CD4-positive, alpha-beta T cell treated with Interleukin-6 at 100 ng/mL for 8 hours (primary cell): ENCODE measurements at regions not wholly inside any gene's neighbourhood (a gene's known extent, or its start where the extent isn't known, plus 50 kb on each side); places are given as distances from the start of the nearest gene placed in this dataset.

ENCODE experiments used
- DNase-seq: peaks from one replicate; pipeline ENCODE4 v3.0.0-alpha.2; 2020; ENCODE audit warnings: mixed read lengths, low spot score

DNA sequence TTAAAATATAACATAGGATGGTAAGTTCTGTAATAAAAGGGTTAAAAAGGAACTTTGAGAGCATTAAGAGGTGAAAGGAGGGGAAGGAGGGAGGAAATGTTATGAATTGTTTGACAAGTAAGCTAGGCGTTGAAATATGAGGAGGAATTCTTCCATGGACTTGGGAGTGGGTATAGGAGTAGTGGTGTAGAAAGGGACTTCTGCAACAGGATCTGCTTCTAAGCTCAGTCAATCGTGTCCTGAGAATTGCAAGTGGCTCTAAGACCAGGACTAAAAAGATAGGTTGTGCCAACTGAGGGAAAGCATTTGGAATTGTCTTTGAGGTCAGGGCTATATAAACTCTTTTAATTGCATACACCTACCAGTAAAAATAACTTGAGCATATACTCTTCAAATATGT is 74.1 kb upstream of the SLC38A2 start:
- DNase-seq, result no peak

DNA sequence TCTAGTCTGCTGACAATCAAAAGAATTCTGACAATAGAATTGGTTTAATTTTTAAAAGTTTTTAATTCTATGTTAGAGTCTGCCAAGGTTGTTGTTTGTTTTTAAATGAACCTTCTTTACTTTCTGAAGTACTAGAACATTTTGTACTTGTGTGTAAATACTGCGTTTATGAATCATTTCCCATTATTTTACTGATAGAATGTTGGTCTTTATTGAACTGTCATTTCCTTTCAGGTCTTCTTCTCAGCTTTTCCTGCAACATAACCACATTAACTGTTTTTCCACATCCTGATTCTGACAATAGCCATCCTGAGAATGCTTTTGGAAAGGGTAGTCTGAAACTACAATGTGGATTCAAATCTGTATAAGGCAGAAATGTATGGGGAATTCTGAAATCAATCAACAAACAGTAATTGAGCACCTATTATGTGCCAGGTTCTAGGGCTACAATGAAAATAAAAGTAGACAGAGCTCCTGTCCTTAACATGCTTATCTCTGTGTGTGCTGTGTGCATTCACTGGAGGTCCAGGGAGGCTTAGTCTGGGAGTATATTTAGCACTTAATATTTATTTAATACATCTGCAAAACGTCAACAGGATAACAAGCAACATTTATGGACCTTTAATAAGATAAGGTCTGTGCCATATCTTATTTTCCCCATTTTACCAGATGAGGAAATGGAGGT is 73.1 kb upstream of the SLC38A2 start:
- DNase-seq, result no peak

DNA sequence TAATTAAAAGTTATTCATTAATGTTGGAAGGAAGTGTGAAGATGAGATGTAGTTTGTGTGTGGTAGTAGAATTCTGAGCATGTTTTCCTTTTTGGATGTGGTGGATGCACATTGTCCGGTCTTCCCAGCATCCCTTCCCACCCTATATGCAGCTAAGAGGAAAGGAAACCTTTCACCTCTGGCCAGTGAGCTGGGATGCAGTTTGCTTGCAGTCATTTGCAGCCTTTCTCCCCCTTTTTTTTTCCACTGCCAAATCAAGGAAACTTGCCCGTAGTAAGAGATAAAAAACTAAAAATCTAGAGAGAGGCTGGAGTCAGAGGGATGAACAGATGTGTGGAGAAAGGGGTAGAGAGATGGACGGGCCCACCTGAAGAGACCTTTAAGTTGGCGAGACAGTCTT is 72.5 kb upstream of the SLC38A2 start:
- no peak for DNase-seq

DNA sequence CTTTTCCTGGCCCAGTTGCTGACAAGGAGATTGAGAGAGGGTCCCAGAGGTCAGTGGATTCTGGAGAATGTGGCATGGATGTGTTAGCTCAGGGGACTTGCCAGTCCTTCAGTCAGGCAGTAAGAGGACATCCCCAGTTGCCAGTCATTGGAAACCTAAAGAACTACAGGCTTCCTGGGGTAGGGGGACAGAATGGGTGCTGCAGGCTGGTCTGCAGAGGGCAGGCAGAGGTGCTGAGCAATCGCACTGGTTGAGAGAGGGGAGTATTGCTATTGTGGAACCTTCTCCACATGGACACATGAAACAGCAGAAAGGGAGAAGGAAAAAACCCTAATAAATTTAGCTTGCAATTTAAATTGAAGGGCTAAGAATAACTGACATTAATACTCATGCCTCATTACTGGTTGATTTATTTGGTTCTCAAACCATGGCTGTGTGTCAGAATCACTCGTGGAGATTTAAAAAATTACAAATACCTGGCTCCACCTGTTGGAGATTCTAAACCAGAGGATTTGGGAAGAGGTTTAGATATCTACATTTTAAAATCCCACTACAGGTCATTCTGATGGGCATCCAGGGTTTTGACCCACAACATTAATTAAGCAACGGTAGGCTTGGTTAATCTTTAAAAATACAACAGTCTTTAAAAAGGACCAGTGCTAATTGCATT is 71.2 kb upstream of the SLC38A2 start:
- no peak for DNase-seq

DNA sequence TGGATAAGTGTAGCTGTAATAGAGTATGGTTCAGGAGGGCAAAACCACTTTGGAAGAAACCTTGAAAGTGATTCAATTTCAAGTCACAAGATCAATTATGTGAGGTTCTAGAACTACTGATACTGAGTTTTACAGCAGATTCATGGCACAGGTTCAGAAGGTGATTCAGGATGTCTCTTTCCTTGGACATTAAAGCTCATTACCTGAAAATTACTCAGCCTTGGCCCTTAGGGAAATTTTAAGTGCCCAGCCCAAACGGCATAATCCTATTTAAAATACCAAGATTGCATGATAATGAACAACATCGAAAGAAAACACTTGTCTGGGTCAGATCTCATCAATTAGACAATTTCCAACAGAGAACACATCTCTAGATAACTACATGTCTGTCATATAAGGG is 70.2 kb upstream of the SLC38A2 start:
- DNase-seq, result no peak

DNA sequence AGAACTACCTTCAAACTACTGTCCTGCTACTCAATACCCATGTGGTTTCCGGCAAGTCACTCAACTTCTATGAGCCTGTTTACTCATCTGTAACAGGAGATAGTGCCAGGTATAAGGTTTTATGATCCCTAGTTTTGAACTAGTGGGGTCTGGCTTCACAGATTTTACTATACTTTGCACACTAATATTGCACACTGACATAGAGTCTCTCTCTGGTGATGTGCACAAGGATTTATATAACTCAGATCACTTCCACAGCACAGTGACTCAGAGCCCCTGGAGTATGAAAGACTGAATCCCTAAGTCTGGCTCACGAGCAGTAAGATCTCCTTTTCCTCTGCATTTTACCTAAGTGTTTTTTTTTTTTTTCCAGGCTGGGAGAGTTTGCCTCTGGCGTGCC is 69.7 kb upstream of the SLC38A2 start:
- DNase-seq, result no peak

DNA sequence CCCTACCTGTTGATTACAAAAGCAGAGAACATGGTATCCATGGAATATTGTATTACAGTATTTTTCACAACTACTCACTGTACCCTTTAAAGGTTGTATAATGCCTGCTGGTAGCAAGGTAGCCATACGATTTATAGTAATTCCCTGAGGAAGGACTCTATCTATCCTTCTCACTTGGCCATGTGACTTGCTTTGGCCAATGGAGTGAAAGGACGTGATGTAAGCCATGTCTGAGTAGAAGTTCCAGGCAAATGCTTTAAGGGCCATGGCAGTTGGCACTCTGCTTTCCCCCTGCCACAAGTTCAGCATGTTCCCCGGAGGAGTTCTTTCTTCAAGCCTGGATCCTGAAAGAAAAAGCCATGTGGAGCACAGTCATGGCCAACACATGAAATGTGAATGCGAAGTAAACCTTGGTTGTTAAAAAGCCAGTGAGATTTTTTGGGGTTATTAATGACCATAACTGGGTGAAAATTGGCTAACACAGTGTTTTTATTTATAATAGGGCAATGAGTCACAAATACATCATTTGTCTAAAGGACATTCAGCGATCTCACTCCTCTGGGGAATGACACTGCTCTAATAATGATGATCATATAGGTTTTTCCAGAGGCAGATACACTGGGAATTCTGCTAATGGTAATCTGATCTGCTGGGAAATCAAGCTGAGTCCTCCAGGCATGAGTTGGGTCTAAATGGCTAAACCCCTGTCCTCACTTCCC is 67.4 kb upstream of the SLC38A2 start:
- no peak for DNase-seq

DNA sequence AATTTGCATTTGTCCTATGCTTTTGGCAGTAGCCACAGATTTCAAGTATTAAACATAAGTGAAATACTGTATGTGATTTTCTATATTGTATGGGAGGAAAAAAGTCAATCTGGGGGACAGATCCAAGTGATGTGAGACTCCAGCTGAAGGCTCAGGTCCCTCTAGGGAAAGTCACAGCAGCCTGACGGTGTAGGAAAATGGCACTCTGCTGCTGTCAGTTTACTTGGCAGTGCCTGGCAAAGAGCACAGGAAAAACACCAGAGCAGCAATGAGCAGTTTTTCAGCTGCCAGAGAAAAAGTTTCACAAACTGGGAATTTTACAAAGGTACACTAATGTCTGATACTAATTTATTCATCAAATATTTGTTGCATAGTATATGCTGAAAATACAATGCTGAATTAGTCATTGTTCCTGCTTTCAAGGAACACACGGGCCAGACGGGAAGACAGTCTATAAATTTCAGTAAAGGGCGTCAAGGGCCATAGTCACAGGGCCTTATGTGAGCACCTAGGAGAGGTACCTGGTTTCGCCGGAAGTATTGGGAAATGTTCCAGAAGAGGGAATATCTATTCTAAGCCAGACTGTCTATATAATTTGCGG is 66.2 kb upstream of the SLC38A2 start:
- no peak for DNase-seq

DNA sequence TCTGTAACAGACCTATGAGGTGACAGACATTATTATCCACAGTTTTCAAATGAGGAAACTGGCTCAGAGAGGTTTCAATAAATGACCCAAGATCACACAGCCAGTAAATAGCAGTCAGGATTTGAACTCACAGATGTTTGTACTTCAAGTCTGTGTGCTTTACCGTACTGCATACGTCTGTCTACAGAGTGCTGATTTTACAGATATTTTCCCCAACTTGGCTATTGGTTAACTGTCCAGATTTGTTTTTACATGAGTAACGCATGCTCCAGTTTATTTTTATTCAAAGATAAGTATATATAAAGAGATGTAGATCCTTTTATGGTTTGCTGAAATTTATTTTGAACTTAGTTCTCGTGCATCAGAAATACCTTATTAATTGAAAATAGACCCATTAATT is 65.7 kb upstream of the SLC38A2 start:
- no peak for DNase-seq

DNA sequence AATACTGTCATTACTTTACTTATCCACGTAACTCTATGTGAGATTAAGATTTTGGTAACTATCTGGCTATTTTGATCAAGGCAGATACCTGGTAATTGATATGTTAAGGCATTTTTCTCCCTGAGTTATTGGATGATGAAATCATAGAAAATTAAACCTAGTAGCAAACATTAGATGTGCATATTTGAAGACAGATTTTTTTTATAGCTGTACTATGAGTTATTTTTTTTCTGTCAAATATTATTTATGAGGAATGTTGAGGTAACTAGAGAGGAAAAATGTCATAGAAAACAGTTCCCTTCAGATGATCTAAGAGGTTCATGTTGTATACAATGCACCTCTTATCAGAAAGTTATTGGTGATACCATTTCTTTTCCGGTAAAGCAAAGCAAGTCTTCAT is 64.9 kb upstream of the SLC38A2 start:
- no peak for DNase-seq

DNA sequence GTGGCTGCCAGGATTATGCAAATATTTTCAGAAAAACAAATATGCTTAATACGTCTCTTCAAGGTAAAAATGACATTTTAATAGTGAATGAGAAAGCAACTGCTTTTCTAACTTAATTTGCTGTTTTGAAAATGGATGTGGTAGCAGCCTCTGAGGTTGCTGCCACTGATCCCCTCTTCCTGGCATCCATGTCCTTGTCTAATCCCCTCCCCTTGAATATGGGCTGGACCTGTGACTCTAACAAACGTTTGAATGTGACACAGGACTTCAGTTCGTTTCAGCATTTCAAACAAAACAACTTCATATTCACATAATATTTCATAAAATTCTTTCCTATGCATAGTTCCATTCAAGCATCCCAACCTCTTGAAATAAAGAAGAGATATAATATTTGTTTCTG is 64.2 kb upstream of the SLC38A2 start:
- no peak for DNase-seq

DNA sequence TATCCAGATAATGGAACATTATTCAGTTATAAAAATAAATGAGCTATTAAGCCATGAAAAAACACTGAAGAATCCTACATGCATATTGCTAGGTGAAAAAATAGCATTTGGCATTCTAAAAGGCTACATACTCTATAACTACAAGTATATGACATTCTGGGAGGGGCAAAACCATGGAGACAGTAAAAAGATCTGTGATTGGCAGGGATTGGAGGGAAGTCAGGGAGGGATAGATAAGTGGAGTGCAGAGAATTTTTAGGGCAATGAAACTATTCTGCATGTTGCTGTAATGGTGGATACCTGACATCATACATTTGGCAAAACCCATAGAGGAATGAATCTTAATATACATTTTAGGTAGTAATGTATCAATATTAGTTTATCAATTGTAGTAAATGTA is 63.1 kb upstream of the SLC38A2 start:
- no peak for DNase-seq

DNA sequence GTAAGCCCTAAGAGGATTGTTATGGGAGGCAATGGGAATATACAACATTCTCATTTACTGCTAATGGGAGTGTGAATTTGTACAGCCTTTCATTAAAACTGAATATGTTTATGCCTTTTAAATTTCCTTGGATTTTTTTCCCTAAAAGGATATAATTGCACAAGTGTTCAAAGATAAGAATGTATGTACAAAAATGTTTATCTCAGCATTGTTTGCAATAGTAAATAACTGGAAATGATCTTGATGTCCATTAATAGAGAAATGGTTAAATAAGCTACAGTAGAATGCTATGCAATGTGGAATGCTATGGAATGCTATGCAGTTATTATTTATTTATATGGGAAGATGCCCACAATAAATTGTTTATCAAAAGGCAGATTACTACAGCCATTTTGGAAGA is 62.5 kb upstream of the SLC38A2 start:
- no peak for DNase-seq

DNA sequence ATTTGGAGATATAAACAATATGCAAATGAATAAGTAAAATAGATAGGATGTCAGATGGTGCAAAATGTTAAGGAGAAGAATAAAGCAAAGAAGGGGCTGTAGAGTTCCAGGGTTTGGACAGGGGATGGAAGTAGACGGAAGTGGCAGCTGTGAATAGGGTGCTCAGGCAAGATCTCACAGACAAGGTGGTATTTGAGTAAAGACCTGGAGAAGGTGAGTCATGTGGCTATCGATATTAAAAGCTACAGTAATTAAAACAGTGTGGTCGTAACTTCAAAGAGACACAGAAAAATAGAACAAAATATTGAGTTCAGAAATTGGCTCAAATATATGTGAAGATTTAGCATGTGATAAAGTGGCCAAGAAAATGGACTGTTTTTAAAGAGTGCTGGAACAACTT is 61.3 kb upstream of the SLC38A2 start:
- DNase-seq, result no peak

DNA sequence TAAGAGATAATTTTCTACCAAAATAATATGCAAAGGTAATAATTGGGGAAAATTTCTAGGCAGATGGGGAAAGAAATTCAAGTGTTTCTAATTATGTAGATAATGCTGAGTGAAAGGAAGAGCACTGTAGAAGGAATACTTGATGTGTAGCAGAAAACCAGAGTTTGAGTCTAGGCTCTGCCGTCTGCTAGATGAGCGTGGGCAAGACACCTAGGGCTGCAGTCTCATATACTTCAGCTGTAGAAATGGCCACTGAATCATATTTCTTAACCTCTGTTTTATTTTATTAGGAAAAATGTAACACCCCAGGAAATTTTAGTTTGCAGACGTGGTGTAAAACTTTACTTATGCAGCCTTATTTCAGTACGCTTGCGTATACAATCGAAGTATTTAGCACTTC is 59.8 kb upstream of the SLC38A2 start:
- DNase-seq, result no peak

DNA sequence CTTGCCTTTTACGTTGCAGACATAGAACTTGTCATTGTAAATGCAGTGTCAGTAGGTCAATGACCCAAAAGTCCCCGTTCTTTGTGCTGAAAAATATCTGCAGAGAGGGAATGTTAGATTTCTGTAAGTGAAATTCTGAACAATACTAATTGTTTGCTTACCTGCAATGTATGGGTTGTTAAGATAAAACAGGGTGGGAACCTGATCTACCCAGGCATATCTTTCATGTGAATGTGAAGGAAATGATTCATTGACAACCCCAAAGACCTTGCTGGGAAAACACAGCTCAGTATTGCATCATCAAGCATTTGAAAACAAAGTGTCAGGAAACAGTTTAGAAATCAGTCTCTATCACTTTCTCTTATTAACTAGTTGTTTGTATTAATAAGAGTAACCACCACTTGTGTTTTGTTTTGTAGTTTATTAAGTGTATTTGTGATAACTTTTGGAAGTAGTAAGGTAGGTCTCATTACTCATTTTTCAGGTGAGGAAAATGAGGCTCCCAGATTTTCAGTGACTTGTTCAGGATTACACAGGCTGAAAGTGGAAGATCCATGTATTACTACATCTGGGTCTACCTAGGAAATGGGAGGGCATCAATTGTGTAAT is 57.9 kb upstream of the SLC38A2 start:
- DNase-seq, result peak; percentile 46
